H1 (cell line): ENCODE measurements at regions not wholly inside any gene's neighbourhood (a gene's known extent, or its start where the extent isn't known, plus 50 kb on each side); places are given as distances from the start of the nearest gene placed in this dataset.

Source experiments
- BRCA1 ChIP-seq: IDR thresholded peaks from 2 replicates; pipeline ENCODE4 v1.6.1; 2012; ENCODE audit warnings: low read depth, low read length, improper control_type of control experiment
- CBX8 ChIP-seq: fragments of 300-800, 300-1000 bp; sonication (generic); IDR thresholded peaks from 2 replicates; pipeline ENCODE4 v1.7.1; 2016; ENCODE audit warnings: low read depth, low read length, borderline replicate concordance
- CHD1 ChIP-seq: IDR thresholded peaks from 2 replicates; pipeline ENCODE4 v1.6.1; 2012; ENCODE audit warnings: low read depth, low read length, improper control_type of control experiment
- CHD2 ChIP-seq: IDR thresholded peaks from 2 replicates; pipeline ENCODE4 v1.6.1; 2012; ENCODE audit warnings: low read length, improper control_type of control experiment
- TF ChIP-seq, protein P1 (sequence below): fragments of 300-600 bp; sonication (generic); IDR thresholded peaks from 2 replicates; pipeline ENCODE4 v1.7.1; 2012; ENCODE audit warnings: low read length, moderate library complexity, mild to moderate bottlenecking, inconsistent platforms; ENCODE audit not compliant: insufficient replicate concordance

DNA sequence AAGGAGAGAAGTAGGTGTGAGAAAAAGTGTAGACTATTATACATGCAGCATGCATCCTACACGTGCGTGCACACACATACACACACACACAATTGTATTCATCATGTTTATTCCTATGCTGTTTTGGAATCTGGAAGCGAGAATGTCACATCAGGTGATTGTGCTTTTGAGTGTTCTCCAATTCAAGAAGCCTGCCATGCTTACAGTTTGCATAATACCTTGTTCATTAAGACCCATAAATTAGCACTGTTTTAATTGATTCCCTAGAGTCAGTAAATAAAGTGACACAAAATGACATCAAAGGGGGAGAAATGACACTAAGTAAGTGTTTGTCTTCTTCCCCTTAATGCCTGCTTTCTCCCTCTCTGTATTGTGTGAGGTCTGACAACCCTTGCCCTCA is 336.1 kb upstream of the IGFBP7 start (continued):
- TF ChIP-seq BRCA1, result no peak
- TF ChIP-seq, protein P1, sequence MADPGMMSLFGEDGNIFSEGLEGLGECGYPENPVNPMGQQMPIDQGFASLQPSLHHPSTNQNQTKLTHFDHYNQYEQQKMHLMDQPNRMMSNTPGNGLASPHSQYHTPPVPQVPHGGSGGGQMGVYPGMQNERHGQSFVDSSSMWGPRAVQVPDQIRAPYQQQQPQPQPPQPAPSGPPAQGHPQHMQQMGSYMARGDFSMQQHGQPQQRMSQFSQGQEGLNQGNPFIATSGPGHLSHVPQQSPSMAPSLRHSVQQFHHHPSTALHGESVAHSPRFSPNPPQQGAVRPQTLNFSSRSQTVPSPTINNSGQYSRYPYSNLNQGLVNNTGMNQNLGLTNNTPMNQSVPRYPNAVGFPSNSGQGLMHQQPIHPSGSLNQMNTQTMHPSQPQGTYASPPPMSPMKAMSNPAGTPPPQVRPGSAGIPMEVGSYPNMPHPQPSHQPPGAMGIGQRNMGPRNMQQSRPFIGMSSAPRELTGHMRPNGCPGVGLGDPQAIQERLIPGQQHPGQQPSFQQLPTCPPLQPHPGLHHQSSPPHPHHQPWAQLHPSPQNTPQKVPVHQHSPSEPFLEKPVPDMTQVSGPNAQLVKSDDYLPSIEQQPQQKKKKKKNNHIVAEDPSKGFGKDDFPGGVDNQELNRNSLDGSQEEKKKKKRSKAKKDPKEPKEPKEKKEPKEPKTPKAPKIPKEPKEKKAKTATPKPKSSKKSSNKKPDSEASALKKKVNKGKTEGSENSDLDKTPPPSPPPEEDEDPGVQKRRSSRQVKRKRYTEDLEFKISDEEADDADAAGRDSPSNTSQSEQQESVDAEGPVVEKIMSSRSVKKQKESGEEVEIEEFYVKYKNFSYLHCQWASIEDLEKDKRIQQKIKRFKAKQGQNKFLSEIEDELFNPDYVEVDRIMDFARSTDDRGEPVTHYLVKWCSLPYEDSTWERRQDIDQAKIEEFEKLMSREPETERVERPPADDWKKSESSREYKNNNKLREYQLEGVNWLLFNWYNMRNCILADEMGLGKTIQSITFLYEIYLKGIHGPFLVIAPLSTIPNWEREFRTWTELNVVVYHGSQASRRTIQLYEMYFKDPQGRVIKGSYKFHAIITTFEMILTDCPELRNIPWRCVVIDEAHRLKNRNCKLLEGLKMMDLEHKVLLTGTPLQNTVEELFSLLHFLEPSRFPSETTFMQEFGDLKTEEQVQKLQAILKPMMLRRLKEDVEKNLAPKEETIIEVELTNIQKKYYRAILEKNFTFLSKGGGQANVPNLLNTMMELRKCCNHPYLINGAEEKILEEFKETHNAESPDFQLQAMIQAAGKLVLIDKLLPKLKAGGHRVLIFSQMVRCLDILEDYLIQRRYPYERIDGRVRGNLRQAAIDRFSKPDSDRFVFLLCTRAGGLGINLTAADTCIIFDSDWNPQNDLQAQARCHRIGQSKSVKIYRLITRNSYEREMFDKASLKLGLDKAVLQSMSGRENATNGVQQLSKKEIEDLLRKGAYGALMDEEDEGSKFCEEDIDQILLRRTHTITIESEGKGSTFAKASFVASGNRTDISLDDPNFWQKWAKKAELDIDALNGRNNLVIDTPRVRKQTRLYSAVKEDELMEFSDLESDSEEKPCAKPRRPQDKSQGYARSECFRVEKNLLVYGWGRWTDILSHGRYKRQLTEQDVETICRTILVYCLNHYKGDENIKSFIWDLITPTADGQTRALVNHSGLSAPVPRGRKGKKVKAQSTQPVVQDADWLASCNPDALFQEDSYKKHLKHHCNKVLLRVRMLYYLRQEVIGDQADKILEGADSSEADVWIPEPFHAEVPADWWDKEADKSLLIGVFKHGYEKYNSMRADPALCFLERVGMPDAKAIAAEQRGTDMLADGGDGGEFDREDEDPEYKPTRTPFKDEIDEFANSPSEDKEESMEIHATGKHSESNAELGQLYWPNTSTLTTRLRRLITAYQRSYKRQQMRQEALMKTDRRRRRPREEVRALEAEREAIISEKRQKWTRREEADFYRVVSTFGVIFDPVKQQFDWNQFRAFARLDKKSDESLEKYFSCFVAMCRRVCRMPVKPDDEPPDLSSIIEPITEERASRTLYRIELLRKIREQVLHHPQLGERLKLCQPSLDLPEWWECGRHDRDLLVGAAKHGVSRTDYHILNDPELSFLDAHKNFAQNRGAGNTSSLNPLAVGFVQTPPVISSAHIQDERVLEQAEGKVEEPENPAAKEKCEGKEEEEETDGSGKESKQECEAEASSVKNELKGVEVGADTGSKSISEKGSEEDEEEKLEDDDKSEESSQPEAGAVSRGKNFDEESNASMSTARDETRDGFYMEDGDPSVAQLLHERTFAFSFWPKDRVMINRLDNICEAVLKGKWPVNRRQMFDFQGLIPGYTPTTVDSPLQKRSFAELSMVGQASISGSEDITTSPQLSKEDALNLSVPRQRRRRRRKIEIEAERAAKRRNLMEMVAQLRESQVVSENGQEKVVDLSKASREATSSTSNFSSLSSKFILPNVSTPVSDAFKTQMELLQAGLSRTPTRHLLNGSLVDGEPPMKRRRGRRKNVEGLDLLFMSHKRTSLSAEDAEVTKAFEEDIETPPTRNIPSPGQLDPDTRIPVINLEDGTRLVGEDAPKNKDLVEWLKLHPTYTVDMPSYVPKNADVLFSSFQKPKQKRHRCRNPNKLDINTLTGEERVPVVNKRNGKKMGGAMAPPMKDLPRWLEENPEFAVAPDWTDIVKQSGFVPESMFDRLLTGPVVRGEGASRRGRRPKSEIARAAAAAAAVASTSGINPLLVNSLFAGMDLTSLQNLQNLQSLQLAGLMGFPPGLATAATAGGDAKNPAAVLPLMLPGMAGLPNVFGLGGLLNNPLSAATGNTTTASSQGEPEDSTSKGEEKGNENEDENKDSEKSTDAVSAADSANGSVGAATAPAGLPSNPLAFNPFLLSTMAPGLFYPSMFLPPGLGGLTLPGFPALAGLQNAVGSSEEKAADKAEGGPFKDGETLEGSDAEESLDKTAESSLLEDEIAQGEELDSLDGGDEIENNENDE, result no peak
- TF ChIP-seq CHD1, result no peak
- no peak for TF ChIP-seq CHD2
- TF ChIP-seq CBX8, result no peak
- TF ChIP-seq, all 59 proteins: peak for 0
